Astrocyte (in vitro differentiated cells and primary cell): ENCODE measurements at regions not wholly inside any gene's neighbourhood (a gene's known extent, or its start where the extent isn't known, plus 50 kb on each side); places are given as distances from the start of the nearest gene placed in this dataset.

Experiments
- CTCF ChIP-seq: IDR thresholded peaks from 2 replicates; pipeline ENCODE4 v1.5.1; 2011; ENCODE audit warnings: low read depth, mild to moderate bottlenecking, inconsistent platforms, low read length, moderate library complexity; ENCODE audit not compliant: insufficient read depth
- EZH2 ChIP-seq: IDR thresholded peaks from 2 replicates; pipeline ENCODE4 v1.6.1; 2012; ENCODE audit warnings: mild to moderate bottlenecking, low read length, inconsistent platforms; ENCODE audit not compliant: insufficient read depth

- TF ChIP-seq CTCF (no peak), EZH2 (no peak)
These were observed 216.1 kb upstream of the MYLIP start for GRCh38 chr6:15912505-15913400.
